ENCODE measurements at regions not wholly inside any gene's neighbourhood (a gene's known extent, or its start where the extent isn't known, plus 50 kb on each side); places are given as distances from the start of the nearest gene placed in this dataset.
"Not testable (repeated sequence)": the region's sequence is repeated elsewhere in the genome, so short reads cannot be mapped to it uniquely, and the experiment has no call there.

- no peak for DNase-seq (ENCODE audit: low read depth)
Observed at GRCh38 chr4:181119186-181119585, 1124.0 kb upstream of the TENM3 start.

DNA sequence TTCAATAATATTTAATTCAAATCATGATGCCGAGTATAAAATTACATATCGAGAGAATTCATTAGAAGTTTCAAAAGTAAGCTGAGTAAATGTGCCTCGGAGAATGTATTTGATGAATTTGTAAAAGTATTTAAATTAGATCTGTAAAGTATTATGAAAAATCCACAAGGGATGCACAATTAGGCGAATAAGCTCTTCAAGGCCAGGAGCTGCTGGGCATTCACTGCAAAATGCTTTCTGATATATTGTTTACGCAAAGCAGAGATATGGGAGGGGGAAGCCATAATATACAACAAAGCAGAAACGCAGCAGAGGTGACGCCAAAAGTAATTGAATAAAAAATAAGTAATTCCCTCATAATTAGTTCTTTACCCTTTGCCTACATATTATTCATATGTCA is 1121.5 kb upstream of the TENM3 start:
- no peak for DNase-seq (ENCODE audit: low read depth)

DNA sequence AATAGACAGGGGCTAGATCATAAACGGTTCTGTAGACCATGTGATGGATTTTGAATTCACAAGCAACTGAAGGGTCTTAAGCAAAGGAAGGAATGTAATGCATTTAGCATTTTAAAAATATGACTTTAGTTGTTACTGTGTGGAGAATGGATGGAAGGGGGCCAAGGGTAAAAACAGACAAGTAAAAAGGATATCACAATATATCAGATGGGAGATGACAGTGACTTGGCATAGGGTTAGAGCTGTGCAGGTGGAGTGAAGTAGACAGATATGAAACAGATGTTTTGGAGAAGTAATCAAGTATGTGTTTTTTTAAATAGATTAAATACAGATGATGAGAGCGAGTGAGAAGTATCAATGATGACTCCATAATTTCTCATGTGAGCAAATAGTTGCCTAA is 1116.0 kb upstream of the TENM3 start:
- DNase-seq (ENCODE audit: low read depth) = no peak

DNA sequence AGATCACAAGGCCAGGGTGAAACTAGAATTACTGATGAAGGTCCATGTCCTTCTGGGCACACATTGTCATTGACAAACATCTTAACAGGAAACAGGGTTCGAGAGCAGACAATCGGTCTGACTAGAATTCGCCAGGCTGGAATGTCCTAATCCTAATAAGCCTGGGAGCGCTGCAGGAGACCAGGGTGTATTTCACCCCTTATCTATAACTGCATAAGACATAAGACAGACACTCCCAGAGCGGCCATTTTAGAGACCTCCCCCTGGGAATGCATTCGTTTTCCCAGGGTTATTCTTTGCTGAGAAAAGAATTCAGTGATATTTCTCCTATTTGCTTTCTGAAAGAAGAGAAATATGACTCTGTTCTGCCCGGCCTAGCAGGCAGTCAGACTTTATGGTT is 1112.9 kb upstream of the TENM3 start:
- DNase-seq (ENCODE audit: low read depth) = not testable (repeated sequence)

DNA sequence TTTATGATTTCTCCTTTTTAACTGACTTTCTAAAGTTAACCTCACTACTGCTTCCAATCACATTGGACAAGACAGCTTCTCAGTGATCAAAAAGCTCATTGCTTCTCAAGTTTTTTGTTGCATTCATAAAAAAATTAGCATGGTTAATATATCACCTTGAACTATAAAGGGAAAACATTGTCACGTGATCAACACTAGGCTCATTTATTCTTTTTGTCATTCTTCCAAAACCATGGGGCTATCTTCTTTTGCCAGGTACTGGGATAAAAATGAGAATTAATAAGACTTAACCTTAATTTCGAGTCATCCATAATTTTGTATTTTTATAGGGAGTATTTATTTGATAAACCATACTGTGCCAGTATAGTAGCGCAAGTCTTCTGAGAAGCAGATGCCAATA is 1105.9 kb upstream of the TENM3 start:
- no peak for DNase-seq (ENCODE audit: low read depth)

DNA sequence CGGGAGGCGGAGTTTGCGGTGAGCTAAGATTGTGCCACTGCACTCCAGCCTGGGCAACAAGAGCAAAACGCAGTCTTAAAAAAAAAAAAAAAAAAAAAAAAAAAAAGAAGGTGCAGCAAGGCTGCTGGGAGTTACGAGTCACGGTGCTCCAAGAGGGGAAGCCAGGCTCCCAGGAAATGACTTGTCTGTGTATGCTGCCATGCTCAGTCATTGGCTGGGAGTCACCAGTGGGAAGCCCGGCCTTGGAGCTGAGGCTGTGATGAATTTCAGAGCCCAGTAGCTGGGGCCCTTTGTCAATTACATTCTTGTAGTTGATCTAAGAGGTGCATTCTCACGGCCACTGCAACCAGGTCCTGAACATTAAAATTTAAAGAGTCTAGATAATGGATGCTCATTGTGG is 1105.1 kb upstream of the TENM3 start:
- DNase-seq (ENCODE audit: low read depth) = no peak

- DNase-seq (ENCODE audit: low read depth) = no peak
Observed at GRCh38 chr4:181140037-181140603, 1103.1 kb upstream of the TENM3 start.

DNA sequence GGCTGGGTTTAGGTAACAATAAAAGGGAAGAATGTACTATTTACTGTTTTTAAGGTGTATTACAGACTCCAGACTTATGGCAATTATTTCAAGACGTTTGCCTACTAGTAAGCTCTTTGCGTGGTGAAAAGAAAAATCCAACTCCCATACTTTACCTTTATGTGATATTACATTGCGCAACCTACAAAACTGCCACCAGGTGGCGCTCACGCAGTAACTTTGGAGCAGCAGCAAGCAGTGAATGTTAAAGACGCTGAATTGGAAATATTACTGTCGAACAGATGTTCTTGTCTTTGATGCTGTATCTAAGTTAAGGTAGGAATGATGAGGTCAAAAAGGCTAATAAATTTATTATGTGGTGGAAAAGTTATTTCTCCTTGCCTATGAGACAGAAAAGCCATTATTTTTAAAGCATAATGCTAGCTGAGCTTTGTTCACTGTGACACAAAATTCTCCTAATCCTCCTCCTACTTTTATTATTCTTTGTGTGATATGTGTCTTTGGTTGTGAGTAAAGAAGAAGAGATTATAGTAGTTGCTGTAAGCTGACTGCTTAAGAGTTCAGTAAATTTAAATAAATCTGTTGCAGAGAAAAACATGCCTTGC is 1099.8 kb upstream of the TENM3 start:
- DNase-seq (ENCODE audit: low read depth) = peak; percentile 59

- DNase-seq (ENCODE audit: low read depth) = no peak
Observed at GRCh38 chr4:181146051-181146450, 1097.2 kb upstream of the TENM3 start.

DNA sequence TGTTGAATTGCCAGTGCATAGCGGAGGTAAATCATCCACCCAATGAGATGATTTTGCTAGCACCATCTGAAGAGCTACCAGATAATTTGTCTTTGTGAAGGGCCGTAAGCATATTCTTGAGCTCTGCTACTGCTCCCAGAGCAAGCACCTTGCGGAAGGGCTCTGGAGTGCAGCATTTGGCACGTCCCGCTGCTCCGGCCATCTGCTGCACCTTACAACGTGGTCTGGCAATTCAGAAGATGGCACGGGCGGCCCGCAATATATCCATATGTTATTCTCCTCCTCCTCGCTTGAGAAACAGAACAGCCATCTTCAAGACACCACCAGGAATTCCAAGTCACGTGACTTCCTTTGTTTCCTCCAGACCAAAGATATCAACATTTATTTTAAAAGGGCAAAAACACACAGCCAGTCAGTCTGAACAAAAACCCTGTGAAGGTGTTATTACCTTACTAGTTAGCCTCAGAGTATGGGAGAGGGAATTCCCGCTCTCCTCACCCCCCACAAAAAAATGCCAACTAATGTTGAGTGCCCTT is 1095.7 kb upstream of the TENM3 start:
- no peak for DNase-seq (ENCODE audit: low read depth)

- no peak for DNase-seq (ENCODE audit: low read depth)
Observed at GRCh38 chr4:181148470-181148869, 1094.7 kb upstream of the TENM3 start.

- no peak for DNase-seq (ENCODE audit: low read depth)
Observed at GRCh38 chr4:181150191-181150590, 1093.0 kb upstream of the TENM3 start.

DNA sequence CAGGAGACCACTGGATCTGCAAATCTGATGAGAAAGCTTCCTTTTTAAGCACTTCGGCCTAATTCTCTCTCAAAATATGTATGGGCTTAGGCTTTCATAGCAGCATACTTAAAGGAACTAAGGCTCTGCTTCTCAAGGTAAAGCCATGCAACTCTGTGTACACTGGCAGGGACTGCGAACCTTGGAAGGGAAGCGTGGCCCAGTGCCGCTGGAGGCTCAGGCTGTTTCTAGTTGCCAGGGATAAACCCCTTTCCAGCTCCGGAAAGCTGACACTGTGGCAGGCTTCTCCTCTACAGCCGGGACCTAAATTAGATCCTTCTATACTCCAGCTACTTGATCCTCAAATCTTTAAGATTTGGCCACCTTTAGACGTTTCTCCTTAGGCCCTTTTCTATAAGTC is 1091.3 kb upstream of the TENM3 start:
- no peak for DNase-seq (ENCODE audit: low read depth)

GRCh38 chr4:181157647-181158046 is 1085.6 kb upstream of the TENM3 start:
- DNase-seq (ENCODE audit: low read depth) = no peak

DNA sequence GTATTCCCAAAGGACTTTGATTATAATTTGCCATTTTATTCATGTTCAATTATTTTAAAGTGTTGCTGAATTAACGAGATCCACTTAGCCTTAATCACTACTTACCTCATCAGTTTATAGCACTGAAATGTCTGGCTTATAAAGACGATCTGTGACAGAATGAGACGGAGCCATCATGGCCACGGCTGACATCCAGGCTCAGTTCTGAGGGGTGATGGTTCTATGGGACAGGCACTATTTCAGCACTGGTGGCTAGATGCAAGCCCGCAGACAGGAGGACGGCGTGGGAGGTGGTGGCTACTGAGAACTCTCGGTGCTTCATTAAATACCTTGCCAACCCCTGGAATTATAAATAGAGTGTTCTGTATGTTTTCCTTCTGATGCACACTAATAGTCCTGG is 1084.2 kb upstream of the TENM3 start:
- DNase-seq (ENCODE audit: low read depth) = no peak

GRCh38 chr4:181161669-181162068 is 1081.5 kb upstream of the TENM3 start:
- no peak for DNase-seq (ENCODE audit: low read depth)

DNA sequence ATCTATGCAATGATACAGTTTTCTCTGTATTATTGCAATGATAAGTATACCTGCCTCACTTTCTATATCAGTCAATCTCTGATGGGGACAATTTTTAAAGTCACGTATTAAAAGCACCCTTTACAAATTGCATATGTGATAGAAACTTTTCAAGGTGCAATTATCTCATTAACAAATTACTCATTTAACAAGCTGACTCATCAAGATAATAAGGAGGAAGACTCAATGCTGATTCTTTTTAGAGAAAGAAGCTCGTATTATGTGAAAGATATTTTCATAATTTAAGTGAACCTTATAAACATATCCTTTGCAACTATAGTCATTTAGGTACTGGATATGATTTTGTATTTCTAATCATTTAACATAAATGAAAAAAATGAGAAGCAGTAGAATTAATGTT is 1080.9 kb upstream of the TENM3 start:
- DNase-seq (ENCODE audit: low read depth) = no peak

GRCh38 chr4:181162676-181163075 is 1080.5 kb upstream of the TENM3 start:
- DNase-seq (ENCODE audit: low read depth) = no peak

DNA sequence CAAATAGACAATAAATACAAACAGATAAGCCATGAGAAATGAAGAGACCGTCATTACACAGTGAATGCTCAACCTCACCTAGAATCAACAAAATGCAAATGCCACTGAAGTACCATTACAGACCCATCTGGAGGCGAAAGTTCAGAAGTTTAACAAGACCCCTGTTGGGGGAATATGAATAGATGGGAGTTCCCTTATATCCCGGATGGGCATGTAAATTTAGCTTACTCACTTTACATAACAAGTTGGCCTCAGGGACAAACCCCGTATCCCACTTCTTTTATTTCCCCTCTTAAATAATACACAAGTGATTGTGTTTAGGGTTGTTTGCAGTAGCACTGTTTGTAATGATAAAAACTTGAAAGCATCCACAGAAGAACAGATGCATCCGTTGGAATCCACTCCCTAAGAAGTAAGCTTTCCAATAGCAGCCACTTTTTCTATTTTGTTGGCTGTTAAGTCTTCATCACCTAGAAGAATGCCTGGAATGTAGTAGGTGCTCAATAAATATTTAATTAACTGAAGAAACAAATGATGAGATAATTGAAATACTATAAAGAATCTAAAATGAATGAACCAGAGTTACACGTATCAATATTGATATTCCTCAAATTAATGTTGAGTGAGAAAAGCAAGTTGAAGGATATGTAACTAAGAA is 1076.3 kb upstream of the TENM3 start:
- DNase-seq (ENCODE audit: low read depth) = no peak

DNA sequence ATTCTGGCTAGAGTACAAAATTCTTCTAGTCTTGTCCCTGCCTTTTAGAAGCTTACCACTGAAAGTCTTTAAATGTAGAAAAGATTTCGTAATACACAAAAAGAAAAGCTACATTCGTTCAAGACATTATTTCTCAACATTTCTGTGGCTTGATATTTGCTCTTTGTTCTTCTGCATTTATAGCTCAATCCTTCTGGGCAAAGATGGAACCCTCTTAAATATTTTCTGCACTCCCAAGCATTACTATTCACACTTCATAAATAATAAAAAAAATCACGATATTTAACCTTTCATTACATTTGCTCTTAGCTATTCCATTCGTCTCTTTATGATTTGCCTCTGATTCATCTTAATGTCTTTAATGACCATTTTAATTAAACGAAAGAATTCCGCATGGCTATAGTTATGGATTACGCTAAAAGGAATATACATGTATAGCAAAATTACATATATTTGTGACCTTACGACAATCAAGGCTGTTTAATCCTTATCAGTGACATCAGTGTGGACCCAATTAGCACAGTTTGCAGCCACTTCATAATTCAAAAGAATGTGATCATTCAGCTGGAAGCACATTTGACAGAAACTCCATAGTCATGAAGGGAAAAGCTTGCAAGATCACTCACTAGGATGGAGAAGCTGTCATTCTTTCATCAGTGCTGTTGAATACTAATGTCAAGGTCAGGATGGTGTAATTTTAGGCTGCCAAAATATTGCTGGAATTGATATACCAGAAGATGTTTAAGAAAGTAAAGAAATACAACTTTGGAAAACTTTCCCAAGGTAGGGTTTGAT is 1075.0 kb upstream of the TENM3 start:
- DNase-seq (ENCODE audit: low read depth) = no peak

- DNase-seq (ENCODE audit: low read depth) = no peak
Observed at GRCh38 chr4:181173046-181173445, 1070.2 kb upstream of the TENM3 start.

GRCh38 chr4:181176306-181176705 is 1066.9 kb upstream of the TENM3 start:
- DNase-seq (ENCODE audit: low read depth) = no peak

DNA sequence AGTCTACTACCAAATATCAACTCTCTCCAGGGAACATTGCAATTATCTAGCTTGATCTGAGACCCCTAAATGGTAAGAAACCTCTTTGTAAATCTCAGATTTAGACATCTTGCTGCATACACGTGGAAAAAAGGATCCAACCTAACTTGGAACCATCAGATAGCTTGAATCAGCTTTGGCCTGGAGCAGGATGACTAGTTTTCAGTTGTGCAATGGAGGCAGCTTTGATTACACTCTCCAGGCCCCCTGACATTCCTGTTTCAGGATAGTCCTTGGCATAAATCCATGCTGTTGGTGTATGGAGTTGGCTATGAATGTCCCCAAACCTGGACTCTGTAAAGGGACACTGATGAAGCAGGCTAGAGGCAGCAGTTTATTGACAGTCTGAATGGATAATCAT is 1061.9 kb upstream of the TENM3 start:
- no peak for DNase-seq (ENCODE audit: low read depth)
